LNCAP (cell line): ENCODE measurements at regions not wholly inside any gene's neighbourhood (a gene's known extent, or its start where the extent isn't known, plus 50 kb on each side); places are given as distances from the start of the nearest gene placed in this dataset.

Source experiments
- TF ChIP-seq, protein P1 (sequence below): fragments of 450-650 bp; IDR thresholded peaks from 2 replicates; pipeline ENCODE4 v1.5.1; 2017; ENCODE audit warnings: mild to moderate bottlenecking

DNA sequence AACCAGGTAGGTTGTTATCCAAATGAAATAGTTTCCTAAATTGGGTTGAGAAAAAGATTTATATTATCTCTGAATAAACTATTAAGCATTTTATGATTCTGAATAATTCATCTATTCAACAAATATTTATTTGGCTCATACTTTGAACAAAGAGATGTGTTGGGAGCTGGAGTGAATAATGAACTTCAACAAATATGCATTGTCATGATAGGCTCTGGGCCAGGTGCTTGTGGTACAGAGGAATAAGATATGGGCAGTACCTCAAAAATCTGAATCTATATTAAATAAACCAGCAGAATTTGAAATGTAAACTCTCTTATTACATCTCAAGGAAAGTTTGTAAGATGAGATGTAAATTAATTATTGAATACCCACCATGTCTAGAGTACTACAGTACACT lies 75.7 kb upstream of the DCLK2 start:
- TF ChIP-seq, protein P1, sequence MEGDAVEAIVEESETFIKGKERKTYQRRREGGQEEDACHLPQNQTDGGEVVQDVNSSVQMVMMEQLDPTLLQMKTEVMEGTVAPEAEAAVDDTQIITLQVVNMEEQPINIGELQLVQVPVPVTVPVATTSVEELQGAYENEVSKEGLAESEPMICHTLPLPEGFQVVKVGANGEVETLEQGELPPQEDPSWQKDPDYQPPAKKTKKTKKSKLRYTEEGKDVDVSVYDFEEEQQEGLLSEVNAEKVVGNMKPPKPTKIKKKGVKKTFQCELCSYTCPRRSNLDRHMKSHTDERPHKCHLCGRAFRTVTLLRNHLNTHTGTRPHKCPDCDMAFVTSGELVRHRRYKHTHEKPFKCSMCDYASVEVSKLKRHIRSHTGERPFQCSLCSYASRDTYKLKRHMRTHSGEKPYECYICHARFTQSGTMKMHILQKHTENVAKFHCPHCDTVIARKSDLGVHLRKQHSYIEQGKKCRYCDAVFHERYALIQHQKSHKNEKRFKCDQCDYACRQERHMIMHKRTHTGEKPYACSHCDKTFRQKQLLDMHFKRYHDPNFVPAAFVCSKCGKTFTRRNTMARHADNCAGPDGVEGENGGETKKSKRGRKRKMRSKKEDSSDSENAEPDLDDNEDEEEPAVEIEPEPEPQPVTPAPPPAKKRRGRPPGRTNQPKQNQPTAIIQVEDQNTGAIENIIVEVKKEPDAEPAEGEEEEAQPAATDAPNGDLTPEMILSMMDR = no peak

DNA sequence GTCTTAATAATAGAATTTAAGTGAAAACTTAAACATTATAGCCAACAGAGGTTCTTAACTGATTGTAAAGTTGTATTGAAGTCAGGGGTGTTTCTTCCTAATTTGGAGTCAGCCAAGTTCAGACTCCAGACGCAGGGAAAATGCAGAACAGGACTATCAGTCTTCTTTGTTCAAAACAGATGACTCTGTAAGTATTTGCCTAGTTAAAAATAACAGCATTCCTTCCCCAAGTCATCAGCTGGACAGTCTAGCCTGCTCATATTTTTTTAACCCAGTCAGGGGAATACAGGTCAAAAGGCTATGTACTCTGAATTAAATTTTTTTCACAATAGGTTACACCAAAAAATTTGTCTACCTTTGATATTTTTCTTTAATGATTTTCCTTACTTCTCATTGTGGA lies 73.8 kb upstream of the DCLK2 start:
- TF ChIP-seq, protein P1 = no peak

GRCh38 chr4:150005537-150005936 lies 72.7 kb upstream of the DCLK2 start:
- TF ChIP-seq, protein P1 = no peak

GRCh38 chr4:150006197-150006596 lies 72.0 kb upstream of the DCLK2 start:
- TF ChIP-seq, protein P1 = no peak

- TF ChIP-seq, protein P1 = no peak
These were observed 70.7 kb upstream of the DCLK2 start for GRCh38 chr4:150007512-150007911.

GRCh38 chr4:150008546-150008945 lies 69.7 kb upstream of the DCLK2 start:
- TF ChIP-seq, protein P1 = no peak

- TF ChIP-seq, protein P1 = no peak
These were observed 68.7 kb upstream of the DCLK2 start for GRCh38 chr4:150009533-150009932.

- TF ChIP-seq, protein P1 = peak; percentile 52
These were observed 67.6 kb upstream of the DCLK2 start for GRCh38 chr4:150010525-150011126.
